KBM-7 (cell line): ENCODE measurements at regions not wholly inside any gene's neighbourhood (a gene's known extent, or its start where the extent isn't known, plus 50 kb on each side); places are given as distances from the start of the nearest gene placed in this dataset.

Experiments used
- DNase-seq: peaks from one replicate; pipeline ENCODE4 v3.0.0-alpha.2; 2015
- in situ Hi-C: fragments of 300-500 bp; cut with MboI; formaldehyde crosslinking; loops from 2 replicates; pipeline ENCODE4 v1.14.3; 2020; ENCODE audit warnings: low sequenced_read_pairs, low pct_unique_long_range_greater_than_20kb, mixed read lengths

DNA sequence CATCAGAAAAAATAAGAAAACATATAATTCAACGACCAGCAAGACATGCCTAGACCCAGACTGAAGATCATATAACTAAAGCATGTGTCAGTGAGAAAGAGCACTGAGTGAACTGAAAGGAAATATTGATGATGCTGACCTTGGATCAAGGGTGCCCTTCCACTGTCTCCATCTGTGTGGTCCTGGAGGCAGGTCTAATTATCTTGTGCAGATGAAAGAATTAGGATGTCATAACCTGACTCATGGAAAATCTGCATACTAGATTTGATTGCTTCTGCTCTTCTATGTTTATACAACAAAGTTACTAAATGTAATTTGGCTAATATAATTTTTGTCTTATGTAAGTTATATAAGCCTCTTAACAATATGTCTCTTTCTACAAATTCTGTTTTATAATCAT, 264.6 kb upstream of the TGFBR2 start:
- DNase-seq = no peak
- in situ Hi-C loops = no loop called here

DNA sequence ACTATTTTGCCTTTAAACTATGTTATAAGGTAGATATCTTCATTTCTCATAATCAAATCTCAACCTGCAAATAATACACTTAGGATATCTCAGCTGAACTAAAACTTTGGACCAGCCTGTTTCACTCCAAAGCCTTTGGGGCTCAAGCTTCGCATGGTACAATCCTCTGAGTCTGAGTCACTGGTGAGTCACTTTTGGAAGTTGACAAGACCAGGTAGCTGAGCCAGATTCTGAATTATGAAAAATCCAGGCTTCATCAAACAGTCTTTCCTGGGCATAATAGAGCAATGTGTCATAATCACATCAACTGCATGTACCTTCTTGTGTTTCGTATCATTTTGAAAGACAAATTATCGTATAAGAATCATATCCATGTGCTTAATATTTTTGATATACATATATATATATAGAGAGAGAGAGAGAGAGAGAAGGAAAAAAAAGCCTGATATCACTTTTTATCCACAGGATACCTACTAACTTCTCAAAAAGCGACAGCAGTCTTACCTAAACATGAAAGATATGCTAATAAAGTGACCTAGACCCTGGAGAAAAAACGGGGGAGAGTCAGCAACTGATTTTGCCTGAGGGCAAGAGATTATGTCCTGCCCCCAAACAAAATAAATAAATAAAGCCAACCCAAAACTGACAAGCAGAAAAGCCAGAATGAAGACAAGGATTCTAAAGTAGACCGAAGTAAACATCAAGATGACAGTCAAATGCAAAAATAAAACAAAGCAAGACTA, 263.9 kb upstream of the TGFBR2 start:
- in situ Hi-C loops = no loop called here
- DNase-seq = no peak

DNA sequence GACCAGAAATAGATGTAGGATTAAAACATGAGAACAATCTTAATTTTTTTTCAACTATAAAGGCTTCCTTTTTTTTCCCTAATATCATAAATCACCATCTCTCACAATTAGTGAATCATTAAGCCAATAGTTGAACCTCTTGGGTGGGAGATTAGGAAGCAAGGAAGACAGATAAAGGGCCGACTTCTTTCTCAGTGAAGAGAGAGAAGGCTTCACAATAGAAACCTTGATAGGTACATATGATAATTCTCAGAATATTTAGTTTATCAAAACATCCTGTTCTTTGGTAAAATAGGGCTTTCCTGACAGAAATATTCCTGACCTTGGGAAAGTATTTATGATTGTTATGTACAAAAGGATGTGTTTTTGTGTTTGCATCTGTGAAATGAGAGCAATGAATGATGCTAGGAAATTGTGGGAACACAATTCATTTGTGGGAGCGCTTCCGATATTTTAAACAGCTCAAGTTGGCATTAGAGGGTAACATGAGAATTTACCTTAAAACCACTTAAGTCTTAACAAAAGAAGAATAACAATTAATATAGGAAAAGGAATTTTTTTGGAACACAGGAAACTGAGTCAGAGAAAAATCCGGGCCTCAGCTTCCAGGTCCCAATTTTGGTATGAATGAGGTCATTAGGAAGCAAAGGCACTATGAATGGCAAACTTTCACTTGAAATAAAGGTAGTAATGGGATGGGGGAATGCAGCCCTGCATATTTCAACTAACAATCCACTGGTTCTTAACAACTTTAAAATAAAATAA, 263.2 kb upstream of the TGFBR2 start:
- in situ Hi-C loops = no loop called here
- no peak for DNase-seq

DNA sequence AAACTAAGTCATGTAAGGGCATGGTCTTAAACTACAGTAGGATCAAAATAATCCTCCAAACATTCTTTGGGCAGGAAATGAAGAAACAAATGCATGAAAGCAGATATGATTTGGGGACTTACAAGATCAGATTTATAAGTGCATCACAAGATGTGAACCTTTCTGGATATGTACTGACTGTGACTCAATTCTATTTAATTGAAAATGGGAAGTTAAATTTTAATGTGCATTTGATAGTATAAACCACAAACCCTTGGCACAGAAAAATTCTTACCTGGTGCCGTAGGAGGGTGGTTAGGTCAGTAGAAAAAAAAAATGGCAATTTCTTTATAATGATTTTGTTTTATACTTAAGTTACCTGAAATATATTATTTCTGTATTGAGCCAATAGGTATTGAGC, 262.5 kb upstream of the TGFBR2 start:
- in situ Hi-C loops = no loop called here
- DNase-seq = no peak

DNA sequence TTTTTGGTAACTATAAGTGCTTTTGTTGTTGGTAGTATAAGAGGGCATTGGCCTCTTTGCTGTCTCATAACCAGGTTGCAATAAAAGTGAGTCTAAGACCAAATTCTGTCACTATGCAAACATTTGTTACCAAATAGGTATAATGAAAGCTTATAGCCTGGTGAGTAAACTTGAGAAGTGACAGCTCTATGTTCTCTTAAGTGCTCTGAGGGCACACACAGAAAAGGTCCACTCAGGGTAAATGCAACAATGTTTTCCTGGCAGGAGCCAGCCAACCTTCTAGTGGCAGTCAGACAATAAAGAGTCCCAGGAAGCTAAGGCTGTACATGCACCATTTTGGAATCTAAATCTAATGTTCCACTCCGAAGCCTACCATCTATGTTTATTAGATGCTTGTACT, 262.1 kb upstream of the TGFBR2 start:
- in situ Hi-C loops = no loop called here
- no peak for DNase-seq

DNA sequence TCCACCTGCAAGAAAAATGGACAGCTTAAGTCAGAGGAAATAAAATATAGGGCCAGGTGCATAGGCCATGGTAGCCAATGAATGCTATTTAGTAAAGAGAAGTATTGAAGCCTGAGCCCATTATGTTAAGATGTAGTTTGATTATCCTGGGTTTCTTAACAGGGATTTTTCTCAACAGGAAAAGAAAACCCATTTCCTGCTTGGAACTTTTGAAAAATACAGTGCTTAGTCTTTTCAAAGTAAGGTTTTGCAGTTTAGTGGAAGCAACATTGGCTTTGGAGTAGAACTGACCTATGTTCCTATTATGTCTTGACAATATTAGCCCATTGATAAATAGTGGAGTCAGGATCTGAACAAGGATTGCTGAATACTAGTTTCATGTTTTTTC, 259.5 kb upstream of the TGFBR2 start:
- no peak for DNase-seq
- in situ Hi-C loops = no loop called here

DNA sequence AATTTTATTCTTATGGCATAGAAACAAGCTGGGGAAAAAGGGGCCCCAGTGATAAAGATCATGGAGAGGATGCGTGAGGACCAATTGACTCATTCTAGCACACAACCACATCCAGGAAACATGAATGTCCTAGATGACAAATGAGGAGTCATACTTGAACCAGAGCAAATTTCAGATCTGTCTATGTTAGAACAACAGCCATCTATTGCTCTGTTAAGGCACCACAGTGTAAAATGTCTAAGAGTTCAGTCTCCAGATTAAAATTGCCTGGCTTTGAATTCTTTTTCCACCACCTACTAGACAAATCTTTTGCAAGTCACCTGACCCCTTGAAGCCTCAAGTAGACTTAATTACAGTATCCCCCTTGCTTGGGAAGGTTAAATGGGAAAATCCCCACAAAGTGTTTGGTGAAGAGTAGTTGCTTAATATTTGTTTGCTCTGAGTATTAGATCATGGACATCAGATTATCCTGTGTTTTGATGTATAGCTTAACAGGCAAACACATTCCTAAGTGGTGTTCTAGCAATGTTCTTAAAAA, 258.7 kb upstream of the TGFBR2 start:
- in situ Hi-C loops = no loop called here
- peak; percentile 62 for DNase-seq

DNA sequence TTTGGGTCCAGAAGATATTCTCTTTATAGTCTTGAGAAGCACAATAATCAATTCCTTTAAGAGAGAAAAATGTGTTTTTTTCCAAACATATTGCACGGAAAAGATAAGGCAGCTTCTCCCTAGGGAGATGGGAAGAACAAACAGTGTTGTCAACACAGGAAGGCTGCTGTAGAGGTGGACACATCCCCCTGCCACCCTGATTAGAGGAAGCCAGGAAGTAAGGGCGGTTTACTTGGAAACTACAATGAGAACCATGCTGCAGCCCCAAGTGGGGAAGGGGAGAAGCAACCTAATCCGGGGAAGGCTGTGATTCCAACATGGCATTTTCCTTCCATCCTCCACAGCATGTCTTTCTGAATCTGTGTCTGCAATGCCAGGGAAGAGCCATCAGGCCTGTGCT, 256.9 kb upstream of the TGFBR2 start:
- in situ Hi-C loops = no loop called here
- DNase-seq = peak; percentile 27

DNA sequence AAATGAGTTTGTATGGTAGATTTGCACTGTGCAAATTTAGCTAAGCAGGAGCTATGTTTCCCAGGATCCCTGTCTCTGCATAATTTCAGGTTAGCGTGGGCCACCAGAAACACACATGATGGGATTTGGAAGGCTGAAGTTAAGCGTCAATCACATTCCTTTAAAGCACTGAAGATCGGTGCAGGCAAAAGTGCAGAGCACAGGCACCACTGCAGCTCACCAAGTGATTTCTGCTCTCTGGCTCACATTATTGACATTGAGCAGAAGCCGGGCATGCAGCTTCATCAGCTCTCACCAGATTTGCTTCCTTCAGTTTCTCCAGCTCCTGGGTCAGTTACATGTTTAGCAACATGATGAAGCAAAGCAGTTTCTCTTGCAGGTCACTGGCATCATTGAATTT, 256.4 kb upstream of the TGFBR2 start:
- DNase-seq = no peak
- in situ Hi-C loops = no loop called here

DNA sequence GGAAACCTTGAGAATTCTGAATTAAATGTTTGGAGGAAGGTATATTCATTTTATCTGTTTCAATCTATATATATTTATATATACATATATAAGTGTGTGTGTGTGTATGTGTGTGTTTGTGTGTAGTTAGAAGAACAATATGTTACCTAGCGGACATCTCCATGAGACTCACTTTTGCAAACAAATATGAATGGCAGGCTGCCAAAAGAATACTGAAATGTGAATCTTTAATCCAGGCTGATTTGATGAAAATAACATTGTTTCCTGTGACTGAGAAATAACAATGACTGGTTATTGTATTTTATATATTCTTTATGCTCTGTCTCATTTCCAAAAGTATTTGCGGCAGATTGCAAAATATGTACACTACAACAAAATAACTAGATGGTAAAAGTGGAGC, 255.5 kb upstream of the TGFBR2 start:
- no peak for DNase-seq
- in situ Hi-C loops = no loop called here

DNA sequence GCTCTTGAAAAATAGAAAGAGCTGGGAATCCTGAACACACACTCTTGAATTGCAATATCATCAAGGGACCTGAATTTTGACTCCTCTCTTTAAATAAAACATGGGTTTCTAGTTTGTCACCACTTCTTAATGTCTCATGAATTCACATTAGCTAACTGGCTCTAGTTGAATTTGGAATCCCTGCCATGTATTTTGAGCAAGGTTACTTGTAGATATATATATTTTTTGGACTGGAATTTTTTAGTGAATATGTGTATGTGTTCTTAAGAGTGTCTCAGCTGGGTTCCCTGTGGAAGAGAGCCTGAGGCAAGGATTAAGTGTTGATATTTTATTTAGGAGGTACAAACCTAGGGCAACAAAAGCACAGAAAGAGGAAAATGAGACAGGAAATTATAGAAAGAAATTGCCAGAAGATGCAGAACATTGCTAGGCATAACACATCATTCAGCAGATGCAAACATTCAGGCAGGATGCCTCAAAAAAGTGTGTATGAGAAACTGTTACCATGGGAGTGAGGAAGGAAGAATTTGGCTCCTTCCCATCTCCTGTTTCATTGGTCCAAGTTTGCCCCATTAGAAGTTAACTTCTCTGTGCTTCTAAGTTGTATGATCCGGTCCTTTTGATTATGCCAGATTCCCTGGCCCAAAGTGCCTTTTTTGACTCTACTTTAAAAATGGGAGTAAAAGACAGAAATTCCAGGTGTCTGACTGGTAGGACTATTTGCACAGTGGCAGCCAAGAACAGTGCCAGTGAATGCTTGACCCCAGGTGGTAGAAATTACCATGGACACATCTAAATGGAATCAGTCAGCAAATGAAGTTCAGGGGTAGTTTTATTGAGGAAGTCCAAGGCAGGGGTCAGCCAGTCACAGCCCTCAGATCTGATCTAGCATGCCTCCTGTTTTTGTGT, 253.7 kb upstream of the TGFBR2 start:
- DNase-seq = no peak

DNA sequence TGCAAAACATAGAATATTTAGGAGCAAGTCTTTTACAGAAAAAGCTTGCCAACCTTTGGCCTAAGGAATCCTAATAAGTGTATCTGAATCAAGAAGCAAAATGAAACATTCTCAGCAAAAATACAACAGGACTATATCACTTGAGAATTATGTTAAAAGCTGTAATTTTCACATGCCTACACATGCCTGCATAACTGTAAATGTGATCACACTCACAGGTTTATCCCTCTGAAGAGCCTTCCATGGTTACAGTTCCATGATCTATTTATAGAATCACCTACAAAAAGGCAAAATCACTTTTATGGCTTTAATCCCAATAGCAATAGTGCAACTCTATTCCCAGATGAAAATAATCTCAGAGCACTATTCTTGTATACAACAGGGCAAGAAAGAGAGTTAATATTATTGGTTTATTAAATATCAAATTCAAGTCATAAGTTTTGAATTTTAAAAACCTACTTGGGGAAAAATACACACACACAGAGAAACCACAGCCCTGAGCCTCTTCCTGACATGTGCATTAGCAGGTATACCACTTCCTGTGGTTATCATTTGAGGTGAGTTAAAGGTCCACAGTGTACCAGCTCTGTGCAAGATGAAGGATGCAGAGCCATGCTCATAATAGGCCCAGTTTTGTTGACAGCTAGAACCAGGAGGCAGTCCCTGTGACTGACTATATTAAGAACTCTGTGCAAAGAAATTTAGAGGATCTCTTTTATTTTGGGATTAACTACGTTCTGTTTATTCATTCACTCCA, 252.5 kb upstream of the TGFBR2 start:
- DNase-seq = peak; percentile 69
- in situ Hi-C loops = no loop called here

More for the DNA sequence above, 253.7 kb upstream of the TGFBR2 start:
- in situ Hi-C loops = no loop called here

DNA sequence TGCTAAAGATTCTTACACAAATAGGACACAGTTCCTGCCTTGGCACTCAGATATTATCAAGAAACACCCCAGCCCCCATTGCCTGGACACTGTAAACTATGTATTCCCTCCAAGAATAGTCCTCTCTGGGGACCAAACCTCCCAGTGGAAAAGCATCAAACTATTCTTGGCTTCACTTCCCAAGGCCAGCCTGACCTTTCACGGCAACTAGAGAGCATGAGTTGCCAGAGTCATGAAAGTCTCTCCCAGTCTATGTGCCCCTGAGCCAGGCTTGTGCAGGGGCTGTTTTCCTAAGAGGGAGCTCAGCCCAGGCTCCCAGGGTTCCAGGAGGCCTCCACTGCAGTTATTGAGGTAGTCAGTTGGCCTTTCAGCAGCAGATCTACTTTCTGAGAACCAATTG, 251.9 kb upstream of the TGFBR2 start:
- in situ Hi-C loops = no loop called here
- DNase-seq = no peak

DNA sequence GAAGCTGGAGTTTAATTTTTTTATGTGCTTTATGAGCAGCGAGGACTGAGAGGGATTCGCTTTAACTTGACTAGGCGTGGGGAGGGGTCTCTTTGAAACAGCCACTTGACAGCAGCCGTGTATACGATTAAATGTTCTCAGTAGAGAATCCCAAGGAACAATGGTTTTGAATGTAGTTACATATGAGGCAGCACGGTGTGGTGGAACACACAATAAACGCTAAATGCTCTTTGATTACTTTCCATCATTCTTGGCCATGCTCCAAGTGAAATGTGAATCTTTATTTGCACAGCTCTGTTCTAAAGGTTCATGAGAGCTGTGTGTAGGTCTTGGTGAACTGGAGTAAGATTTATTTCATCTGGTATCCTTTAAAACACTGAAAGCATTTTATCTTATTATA, 251.4 kb upstream of the TGFBR2 start:
- in situ Hi-C loops = no loop called here

DNA sequence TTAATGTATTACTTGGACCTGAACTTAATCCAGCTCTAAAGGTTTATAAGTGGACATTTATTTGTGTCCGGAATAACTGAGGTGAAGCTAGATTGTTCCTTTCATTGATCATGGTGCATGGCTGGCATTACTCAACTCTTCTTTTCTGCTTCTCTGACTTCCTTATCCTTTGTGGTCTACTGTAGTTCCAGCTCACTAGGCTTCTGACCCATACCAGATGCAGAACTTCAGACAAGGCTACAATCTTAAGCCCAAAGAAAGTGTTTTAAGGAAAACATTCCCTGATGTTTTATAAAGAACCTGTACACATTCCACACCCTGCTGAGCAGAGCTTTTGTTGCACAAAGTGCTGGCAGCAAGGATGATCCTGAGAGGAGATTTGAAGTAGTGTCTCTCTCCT, 250.8 kb upstream of the TGFBR2 start:
- peak; percentile 63 for DNase-seq
- in situ Hi-C loops = no loop called here

More for the DNA sequence above, 251.4 kb upstream of the TGFBR2 start:
- no peak for DNase-seq

DNA sequence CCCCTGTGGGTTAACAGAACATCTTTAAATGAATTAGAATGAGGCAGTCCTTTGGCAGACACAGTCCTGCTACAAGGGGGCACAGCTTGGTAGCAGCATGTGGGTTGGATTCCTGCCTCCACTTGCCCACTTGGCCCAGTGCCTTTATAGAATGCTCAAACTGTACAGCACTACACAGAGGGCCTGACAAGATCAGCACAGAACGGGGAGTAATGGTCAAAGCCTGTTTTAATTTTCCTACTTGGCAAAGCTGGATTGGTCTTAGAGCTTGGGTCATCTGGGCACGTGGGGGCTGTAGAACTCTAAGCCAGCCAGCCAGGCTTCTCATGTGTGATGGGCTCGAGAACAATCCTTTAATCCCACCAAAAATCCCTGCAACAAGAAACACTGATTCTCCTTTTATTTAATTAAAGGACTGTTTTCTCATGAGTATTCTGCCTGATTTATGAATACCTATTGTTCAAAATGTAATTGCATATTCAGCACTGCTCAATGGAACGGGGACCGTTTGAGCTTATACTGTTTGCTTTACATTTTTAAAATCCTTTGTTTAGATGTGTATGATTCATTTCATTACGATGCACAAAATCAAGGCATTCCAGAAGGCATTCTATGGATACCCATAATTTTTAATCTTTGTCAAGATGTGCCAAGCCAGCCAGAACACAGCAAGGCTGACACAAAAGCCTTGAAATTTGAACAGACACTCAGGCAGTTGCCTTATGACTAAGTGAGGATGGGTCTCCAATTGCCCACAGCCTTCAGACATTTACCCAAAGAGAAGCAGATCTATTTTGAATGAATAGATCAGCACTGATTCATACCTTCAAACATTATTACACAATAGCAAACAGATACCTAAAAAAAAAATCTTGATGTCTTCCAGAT, 249.3 kb upstream of the TGFBR2 start:
- no peak for DNase-seq
- in situ Hi-C loops = no loop called here

DNA sequence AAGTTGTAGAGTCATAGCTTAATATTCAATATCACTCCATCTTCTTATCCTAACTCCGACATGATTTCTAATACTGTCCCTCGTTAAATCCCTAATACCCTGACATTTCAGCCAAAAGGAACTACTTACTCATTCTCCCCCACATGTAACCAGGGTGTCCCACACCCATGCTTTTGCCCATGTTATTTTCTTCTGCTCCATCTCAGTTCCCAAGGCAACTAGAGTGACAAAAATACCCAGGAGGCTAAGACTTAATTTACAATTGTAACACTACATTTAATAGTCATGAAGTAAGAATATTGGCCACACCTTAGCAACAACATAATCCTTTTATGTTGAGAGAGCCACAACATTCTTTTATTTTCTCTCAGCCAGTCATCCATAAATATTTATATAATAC, 248.5 kb upstream of the TGFBR2 start:
- in situ Hi-C loops = no loop called here

DNA sequence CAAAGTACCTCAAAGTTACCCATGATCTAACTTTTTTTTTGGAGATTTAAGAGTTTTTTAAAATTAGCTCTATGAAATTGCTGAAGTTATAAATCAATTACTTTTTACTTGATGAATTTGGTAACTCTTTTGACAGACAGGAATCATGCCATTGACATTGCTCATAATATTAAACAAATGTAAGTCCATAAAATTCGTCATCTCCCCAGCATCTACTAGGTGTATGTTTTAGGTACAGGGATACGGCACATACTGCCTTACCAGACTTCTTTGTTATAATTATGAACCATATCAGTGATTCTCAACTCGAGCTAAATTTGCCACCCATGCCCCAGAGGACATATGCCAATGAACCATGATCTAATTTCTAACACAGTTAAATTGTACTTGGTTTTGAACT, 247.5 kb upstream of the TGFBR2 start:
- DNase-seq = no peak
- in situ Hi-C loops = no loop called here

More for the DNA sequence above, 248.5 kb upstream of the TGFBR2 start:
- no peak for DNase-seq
